Stimulated activated CD4-positive, alpha-beta T cell treated with anti-CD3 and anti-CD28 coated beads, TNF-alpha, amount 100 ng/mL, for 48 hours (primary cell): ENCODE measurements at regions not wholly inside any gene's neighbourhood (a gene's known extent, or its start where the extent isn't known, plus 50 kb on each side); places are given as distances from the start of the nearest gene placed in this dataset.
A peak's percentile ranks its signal among the peaks of the same experiment; 100 is the strongest.
"Not testable (repeated sequence)": the region's sequence is repeated elsewhere in the genome, so short reads cannot be mapped to it uniquely, and the experiment has no call there.

Experiments used
- DNase-seq, 3 donors: peaks; one replicate each; pipeline ENCODE4 v3.0.0-alpha.2; 2020; ENCODE audit warnings: low read depth in 3 of 3

DNA sequence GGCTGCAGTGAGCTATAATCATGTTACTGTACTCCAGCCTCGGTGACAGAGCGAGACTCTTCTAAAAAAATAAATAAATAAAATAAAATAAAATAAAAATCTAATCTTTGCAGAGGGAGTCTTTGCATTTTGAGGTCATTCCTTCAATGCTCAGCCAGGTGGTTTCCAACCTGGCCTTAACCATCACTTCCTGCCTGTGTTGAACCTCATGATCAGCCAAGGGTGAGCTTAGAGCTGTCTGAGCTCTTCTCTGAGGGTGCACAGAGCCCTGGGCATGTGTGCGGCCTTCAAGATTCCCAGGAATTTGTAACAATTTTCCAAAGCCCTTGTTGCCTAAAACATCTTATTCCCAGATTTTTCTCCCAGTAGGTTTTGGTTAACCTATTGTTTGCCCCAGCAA lies 94.3 kb downstream of the KCNJ12 start:
- DNase-seq: not testable (repeated sequence)

DNA sequence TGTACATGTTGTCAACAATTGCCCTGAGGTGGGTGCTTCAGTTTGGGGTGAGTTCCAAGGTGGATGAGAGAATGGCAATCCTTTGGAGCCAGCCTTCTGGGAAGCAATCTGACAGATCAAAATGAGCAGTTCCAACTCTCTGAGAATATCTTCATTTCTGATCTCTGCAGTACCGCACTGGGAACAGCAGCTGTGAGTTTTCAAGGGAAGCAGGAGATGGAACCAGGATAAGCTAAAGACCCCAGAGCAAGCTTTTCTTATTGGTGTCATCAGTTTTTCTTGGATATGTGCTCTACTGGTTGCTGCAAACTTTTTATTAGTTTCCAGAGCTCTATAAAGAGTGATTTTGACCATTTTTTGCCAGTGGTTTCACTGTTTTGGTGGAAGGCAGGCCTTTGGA lies 94.7 kb downstream of the KCNJ12 start:
- no peak for DNase-seq

DNA sequence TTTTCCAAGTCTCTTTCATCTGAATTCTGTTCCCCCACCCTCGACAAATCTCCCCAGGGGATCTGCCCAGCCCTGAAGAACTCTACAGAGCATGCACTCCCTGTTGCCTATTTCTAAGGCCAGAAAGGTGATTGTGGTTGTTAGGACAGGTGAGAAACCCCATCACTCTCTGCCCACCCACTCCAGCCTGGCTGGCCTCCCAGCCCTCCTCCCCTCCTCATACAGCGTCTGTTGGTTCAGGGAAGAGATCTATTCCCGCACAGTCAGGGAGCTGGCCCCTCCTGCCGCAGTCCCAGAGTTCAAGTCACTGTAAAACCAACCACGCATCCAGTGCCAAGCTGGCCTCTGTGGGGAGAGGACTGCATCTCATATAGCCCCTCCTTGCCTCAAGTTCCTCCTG lies 98.7 kb downstream of the KCNJ12 start:
- no peak for DNase-seq

DNA sequence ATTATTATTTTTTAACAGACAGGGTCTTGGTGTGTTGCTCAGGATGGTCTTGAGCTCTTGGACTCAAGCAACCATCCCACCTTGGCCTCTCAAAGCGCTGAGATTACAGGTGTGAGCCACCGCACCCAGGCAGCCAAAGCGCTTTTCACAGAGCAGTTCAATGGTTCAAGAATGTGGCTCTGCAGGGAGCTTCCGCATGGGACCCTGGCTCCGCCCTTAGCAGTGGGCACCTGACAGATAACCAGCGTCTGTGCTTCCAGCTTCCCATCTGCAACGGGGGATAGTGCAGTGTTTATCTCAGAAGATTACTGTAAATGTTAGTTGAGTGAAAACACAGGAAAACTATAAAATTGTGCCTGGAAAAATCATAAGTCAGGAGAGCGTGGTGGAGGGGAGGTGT lies 99.4 kb downstream of the KCNJ12 start:
- no peak for DNase-seq

DNA sequence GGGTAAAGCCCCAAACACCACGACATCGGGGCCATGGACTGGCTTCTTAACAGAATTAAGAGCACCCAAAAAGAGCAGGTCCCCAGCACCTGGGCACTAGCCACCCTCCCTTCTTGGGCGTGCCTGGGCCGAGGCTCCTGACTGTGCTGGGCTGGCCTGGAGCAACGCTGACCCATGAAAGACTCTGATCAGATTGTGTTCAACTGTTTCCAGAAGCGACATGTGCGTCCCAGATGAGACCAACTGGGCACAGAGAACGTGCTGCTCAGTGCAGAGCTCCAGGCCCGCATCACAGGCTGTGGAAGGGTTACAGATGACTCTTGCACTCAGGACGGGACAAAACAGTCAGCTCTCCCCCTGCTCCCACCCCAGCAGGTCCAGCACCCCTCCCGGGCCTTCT lies 100.7 kb downstream of the KCNJ12 start:
- no peak for DNase-seq

DNA sequence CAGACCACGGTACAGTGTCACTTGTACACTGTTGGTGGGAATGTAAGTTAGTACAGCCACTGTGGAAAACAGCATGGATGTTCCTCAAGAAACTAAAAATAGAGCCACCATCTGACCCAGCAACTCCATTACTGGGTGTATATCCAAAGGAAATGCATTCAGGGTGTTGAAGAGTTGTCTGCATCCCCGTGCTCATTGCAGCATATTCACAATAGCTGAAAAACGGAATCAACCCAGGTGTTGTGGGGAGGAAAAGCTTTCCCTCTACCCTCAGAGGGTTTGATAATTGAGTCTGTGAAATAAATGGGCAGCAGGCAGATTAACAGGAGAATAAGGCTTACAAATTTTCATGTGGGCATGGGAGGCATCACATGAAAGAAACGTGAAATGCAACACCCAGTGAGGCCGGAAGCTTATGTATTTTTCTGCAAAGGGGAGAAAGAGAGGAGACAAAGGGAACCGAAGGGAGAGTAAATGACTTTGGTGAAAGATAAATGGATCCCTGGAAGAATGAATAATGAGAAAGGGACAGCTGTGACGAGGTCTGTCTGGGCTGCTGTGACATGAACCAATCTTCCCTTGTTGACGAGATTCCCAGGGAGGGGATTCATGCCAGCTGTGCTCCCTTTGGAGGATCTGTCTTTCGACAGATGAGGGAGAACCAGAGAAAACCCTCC lies 106.2 kb downstream of the KCNJ12 start:
- DNase-seq: no peak

DNA sequence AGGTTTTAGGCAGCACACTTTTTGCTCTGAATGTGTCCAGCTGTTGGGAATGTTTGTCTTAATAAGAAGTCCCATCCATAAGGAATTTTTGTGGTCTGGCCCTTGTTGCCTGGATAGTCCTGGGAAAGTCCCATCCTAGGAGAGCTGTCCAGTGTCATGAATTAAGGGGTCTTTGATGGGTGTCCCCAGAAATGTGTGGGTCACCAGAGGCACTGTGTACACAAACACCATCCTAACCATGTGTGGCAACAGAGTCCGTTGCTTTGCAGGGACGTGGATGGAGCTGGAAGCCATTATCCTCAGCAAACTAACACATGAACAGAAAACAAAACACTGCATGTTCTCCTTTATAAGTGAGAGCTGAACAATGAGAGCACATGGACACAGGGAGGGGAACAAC lies 111.9 kb downstream of the KCNJ12 start:
- DNase-seq: not testable (repeated sequence)

DNA sequence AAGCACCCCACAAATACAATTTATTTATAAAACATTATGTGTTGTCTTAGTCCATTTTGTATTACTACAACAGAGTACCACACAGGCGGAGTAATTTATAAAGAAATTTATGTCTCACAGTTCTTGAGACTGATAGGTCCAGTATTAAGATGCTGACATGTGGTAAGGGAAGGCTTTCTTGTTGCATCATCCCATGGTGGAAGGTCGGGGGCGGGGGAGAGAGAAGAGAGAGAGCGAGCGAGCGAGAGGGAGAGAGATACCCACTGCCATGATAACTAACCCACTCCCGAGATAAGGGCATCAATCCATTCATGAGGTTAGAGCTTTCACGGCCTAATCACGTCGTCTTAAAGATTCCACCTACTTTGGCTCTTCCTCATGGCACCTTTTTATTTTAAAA lies 117.8 kb downstream of the KCNJ12 start:
- DNase-seq: no peak

DNA sequence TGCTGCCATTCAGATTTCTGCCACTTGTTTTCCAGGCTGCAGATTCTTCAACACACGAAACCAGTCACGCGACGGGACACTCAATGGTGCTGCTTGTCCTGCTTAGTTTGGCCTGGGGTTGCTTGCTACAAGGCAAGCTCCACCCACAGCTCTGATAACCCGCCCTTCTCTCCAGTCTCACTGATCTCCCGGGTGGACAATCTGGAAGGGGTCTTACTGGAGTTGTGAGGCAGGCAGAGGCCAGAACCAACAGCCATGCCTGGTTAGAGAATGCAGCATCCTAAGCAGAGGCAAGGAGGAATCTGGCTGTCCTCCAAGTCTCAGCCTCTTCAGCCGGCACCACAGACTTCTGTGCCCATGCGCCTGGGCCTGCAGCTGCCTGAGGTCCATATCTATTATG lies 119.1 kb downstream of the KCNJ12 start:
- no peak for DNase-seq

DNA sequence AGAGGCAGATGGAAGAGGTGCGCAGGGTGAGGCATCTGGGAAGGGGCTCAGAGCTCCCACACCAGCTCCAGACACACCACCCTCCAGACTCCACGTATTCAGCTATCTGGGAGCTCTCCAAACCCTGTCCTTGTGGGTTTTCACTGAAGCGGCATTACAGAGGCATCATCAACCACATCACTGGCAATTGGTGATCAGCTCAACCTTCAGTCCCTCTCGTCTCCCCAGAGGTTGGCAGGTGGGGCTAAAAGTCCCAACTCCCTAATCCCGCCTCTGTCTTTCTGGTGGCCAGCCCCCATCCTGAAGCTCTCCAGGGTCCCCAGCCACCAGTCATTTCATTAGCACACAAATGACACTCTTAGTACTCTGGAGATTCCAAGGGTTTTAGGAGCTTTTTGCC lies 123.9 kb downstream of the KCNJ12 start:
- DNase-seq: no peak

DNA sequence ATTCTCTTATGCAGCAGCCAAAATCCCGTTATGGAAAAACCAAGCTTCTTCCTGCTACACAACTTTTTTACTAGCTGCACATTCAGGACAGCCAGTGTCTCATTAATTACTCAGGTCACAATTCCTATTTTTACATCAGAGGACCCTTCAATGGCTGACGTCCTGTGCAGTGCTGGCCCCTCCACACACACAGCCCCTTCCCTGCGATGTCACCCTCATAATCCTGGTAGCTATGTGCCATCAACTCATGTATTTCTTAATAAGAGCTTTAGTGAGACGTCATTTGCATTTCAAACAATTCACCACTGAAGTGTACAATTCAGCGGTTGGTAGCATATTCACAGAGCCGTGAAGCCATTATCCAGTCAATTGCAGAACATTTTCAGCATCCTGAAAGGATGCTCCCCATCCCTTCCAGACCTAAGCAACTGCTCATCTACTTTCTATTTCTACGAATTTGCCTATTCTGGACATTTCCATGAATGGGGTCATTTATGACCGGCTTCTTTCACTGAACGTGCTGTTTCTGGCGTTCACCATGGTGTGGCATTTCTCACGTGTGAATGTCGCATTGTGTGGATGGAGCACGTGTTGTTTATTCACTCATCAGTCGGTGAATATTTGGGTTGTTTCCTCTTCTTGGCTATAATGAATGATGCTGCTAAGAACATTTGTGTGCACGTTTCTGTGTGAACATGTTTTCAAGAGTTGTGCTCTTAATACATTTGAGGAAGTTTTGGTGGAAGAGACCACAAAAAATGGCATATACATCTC lies 126.0 kb downstream of the KCNJ12 start:
- DNase-seq: not testable (repeated sequence)

DNA sequence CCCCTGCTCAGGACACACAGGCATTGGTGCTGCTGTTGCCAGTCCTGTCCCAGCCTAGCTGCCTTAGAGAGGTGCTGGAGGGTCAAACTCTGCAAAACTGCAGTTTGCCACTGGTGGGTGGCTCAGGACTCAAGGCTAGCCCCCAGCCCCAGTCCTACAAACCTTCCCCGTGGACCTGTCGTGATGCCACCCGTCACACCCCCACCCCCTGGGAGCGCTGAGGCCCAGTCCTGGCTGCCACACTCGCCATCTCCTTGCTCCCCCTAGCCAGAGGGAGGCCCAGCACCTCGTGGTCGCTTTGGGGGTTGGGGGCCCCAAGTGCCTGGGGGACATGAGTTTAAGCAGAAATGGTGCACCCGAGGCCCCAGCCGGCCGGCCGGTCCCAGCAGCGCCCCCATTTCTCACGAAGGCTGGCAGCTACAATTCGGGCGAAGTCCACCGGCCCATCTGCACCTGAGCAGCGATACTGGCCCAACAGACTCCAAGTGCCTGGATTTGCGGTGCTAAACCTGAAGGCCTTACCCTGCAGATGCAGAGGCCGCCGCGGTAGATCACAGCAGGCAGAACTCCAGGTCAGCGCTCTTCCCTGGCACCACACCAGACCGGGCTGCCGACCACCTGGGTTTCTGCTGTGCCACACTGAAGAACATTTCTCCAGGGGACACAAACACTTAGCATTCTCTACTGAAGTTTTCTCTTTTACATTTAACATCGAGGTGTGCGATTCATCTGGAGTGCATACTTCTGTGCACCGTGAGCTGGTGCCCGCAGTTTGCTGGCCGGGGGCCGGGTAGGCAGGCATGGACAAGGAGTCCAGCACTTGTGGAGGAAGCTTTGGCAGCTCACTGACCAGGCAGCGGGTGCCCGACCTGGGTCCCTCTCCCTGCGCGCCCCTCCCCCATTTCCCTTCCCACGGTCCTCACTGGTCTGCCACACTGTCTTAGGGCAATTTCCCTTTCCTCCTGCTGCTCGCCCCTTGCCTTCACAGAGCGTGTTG lies 130.0 kb downstream of the KCNJ12 start:
- DNase-seq: no peak

DNA sequence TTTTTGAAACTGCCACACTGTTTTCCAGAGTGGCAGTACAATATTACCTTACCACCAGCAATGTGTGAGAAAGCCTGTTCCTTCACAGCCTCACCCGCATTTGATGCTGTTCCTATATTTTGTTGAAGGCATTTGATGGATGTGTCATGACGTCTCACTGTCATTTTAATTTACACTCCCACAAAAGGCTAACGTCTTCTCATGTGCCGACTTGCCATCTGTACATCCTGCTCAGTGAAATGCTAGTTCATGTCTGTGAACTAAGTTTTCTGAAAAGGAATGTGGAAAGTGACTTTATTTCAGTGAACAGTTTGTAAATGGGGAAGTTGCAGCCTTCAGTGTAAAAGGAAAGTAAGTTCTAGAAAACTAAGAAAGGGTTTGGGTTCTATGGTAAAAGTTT lies 131.6 kb downstream of the KCNJ12 start:
- not testable (repeated sequence) for DNase-seq

DNA sequence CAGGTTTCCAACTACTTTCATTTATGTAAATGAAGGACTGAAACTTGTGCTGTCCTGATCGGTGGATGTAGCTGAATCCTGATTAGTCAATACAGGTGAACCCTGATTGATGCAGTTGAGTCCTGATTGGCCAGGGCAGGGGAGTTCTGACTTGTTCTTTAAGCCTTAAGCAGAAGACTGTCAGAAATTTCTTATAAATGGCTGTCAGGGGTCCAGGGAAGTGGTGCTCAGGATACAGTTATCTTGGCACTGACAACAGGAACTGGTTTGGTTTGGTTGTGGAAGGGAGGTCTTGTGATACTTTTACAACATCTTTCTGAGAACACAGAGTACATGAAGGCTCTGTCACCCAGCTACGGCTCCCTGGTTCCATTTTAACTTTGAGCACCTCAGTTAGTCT lies 132.1 kb downstream of the KCNJ12 start:
- no peak for DNase-seq

DNA sequence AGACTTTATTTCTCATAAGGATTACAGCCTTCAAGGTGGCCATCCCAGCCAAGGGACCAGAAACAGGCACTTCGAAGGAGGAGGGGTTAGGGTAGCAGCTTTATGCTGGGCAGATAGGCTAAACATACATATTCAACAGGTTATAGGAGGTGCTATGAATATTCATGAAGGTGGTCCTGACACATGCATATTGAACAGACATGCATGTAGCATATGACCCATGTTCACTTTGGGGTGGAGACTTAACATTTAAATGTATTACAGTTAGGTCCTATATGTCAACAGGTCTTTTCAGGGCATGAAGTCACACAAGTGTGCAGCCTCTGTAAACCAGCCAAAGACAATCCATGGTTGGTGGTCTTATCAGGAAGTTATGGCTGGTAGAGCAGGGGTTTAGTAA lies 133.2 kb downstream of the KCNJ12 start:
- DNase-seq: not testable (repeated sequence)

DNA sequence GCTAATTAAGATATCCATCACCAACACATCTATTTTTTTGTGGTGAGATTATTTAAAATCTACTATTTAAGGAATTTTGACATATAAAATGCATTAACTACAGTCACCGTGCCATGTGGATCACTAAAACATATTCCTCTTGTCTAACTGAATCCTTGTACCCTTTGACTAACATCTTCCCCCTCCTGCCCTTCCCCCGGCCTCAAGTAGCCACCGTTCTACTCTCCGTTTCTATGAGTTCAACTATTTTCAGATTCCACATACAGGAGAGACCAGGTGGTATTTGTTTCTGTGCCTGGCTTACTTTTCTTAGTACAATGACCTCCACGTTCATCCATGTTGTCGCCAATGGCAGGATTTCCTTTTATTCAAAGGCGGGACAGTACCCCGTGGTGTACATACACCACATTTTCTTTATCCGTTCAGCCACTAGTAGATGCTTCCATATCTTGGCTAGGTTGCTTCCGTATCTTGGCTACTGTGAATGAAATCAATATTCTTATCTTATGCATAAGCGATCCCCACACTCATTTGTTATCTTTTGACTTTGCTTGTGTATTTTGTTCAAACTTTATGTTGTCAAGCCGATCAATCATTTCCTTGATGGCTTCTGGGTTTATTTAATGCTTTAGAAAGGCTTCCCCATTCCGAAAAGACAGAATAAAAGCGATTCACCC lies 134.7 kb downstream of the KCNJ12 start:
- no peak for DNase-seq

DNA sequence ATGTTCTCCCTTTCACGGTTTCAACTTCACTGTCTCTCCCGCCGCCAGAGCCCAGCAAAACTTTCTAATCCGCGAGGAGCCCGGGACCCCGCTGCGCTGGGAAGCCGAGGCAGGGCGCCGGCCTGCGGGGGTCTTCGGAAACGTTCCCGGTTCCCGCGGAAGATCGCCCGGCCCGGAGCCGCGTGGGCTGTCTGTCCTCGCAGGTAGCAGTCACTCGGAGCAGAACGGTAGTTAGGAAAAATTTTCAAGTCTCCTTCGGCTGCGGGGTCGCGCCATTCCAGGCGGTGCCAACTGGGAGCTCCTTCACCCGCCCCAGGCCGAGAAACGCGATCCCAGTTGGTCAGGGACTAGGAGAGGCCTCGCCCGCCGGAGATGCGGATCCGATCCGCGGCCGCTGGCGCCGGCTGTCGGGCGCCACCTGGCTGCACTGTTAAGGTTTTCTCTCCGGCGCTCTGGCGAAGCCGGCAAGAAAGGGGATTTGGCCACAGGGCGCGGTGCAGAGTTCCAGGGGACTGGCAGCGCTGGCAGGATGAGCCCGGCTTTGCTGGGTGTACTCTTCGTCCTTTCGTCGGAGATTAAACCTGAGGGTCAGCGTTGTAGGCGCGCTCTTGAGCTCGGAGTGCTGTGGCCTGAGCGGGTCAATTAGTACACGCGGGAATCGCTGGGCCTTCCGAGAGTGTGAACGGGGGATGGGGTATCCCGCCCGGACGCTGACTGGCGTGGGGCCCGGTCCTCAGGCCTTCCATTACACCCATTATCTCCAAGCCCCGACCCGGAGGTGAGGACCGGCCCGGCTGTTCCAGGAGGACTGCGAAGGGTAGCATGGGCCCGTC lies 135.4 kb downstream of the KCNJ12 start:
- DNase-seq: peak; percentile 29 to 62 (median 36)

DNA sequence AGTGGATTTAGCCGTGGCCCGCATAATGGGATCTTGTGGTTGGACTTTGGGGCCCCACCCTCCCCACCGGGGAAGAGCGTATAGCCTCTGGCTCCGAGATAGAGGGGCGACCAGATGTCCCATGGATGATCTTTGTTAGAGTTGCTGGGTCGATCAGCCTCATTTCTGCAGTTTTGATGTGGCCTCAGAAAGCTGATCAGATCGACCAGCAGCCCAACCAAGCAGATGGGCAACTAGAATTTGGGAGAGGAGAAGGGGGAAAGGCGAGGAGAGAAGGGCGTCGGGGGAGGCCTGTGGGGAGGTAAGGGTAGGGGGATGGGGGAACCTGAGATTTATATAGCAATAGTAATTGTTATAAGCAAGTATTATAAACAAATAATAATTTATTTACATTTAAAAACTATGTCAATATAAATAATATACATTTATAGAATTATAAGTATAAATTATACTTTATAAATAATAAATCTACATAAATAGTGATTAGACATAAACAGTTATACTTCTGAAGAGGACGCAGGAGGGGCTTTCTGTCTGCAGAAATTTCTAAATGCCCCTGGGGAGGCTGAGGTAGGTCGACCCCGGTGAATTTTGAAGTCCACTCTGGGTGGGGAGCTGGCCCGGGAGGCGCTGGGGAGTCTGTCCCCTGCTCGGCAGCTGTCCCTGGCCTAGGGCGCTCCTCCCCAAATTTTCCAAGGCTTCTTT lies 136.3 kb downstream of the KCNJ12 start:
- no peak for DNase-seq

DNA sequence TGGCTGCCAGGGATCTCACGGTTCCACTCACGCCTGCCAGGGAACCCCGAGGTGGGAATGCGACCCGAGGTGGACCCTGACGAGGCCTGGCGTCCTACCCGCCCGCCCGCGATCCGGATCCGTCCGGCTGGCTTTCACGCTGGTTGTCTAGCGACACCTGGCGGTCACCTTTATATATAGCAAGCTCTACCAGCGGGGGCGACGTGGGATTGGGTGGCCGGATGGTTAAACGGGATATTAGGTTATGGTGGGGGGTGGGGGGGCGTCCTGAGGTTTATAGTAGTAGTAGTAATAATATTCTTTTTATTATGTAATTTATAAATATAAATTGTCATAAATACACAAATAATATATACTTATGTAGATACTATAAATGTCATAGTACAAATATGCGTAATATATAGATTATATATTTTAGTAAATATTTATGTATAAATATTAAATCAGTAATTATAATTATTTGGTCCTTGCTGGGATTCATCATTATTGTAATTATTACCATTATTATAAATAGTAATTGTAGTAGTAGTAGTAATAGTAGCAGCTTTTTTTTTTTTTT lies 136.9 kb downstream of the KCNJ12 start:
- DNase-seq: peak; percentile 51 to 71 (median 54)

DNA sequence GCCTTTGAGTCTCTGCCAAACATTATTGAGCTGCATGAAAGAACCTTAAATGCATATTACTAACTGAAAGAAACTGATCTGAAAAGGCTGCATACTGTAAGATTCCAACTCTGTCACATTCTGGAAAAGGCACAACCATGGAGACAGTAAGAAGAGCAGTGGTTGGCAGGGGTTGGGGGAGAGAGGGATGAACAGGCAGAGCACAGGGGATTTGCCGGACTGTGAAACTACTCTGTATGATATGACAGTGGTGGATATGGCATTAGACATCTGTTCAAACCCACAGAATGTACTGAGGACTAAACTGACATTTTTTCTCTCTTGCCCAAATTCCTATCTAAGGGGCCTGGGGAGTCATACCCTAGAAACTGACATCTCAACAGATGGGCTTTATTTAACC lies 138.4 kb downstream of the KCNJ12 start:
- not testable (repeated sequence) for DNase-seq
